Esophagus (tissue), 2 donors: ENCODE measurements at regions not wholly inside any gene's neighbourhood (a gene's known extent, or its start where the extent isn't known, plus 50 kb on each side); places are given as distances from the start of the nearest gene placed in this dataset.
A peak's percentile ranks its signal among the peaks of the same experiment; 100 is the strongest.
"Not testable (repeated sequence)": the region's sequence is repeated elsewhere in the genome, so short reads cannot be mapped to it uniquely, and the experiment has no call there.

Experiments
- H3K27ac ChIP-seq, 2 donors: one replicate each; pipeline ENCODE4 v1.5.1; 2013; ENCODE audit warnings: low read depth in 2 of 2, mild to moderate bottlenecking in 2 of 2, inconsistent platforms in 1 of 2, low read length in 1 of 2, moderate library complexity in 1 of 2
- H3K27me3 ChIP-seq, 2 donors: one replicate each; pipeline ENCODE4 v1.6.1; 2013; ENCODE audit warnings: low read length in 2 of 2, control low read depth in 1 of 2, mild to moderate bottlenecking in 1 of 2; ENCODE audit not compliant: insufficient read depth in 2 of 2, control insufficient read depth in 1 of 2
- H3K36me3 ChIP-seq, 2 donors: one replicate each; pipeline ENCODE4 v1.6.1; 2013; ENCODE audit warnings: low read length in 1 of 2; ENCODE audit not compliant: control insufficient read depth in 2 of 2, insufficient read depth in 2 of 2
- H3K4me1 ChIP-seq, 2 donors: one replicate each; pipeline ENCODE4 v1.6.1; 2013; ENCODE audit warnings: low read length in 1 of 2; ENCODE audit not compliant: control insufficient read depth in 2 of 2, insufficient read depth in 2 of 2
- H3K4me3 ChIP-seq, 2 donors: one replicate each; pipeline ENCODE4 v1.5.1; 2013; ENCODE audit warnings: low read length in 2 of 2, mild to moderate bottlenecking in 2 of 2, low read depth in 1 of 2, moderate library complexity in 1 of 2
- H3K9me3 ChIP-seq, 2 donors: one replicate each; pipeline ENCODE4 v1.6.1; 2013; ENCODE audit warnings: mild to moderate bottlenecking in 2 of 2, low read depth in 1 of 2, low read length in 1 of 2, moderate library complexity in 1 of 2; ENCODE audit not compliant: control insufficient read depth in 2 of 2, insufficient read depth in 1 of 2
- WGBS, 2 donors: extraction: QIAGEN DNeasy Blood & Tissue Kit; methylation state at CpG; one replicate each; pipeline ENCODE4 v1.1.7; 2013; 5-methylcytosine and 5-hydroxymethylcytosine counted together
- donor health status: healthy with polysubstance abuse.
- donor health status: Bipolar disorder and iron deficiency.

GRCh38 chr21:28687586-28687985 is 305.1 kb downstream of the LTN1 start:
- no peaks in the 10 kb centered on the region for H3K9me3 ChIP-seq
- H3K27me3 ChIP-seq = no peaks in the 10 kb centered on the region
- no peaks in the 10 kb centered on the region for H3K4me1 ChIP-seq
- no peaks in the 10 kb centered on the region for H3K36me3 ChIP-seq
- H3K4me3 ChIP-seq = no peak overlapping the region
- no peak overlapping the region for H3K27ac ChIP-seq
- 46 to 70% methylated on average over 1 of the region's 1 CpG for WGBS, 2 donors

- H3K4me3 ChIP-seq = no peak overlapping the region
- no peaks in the 10 kb centered on the region for H3K9me3 ChIP-seq
- WGBS, 2 donors = 60 to 66% methylated on average over 6 of the region's 6 CpGs
- no peaks in the 10 kb centered on the region for H3K27me3 ChIP-seq
- H3K4me1 ChIP-seq = no peaks in the 10 kb centered on the region
- no peak overlapping the region for H3K27ac ChIP-seq
- H3K36me3 ChIP-seq = no peaks in the 10 kb centered on the region
These were observed 308.5 kb downstream of the LTN1 start for GRCh38 chr21:28683982-28684752.

- WGBS, 2 donors = 94 to 97% methylated on average over 3 of the region's 3 CpGs
- not testable (repeated sequence) for H3K9me3 ChIP-seq, H3K27ac ChIP-seq, H3K4me3 ChIP-seq, H3K27me3 ChIP-seq, H3K36me3 ChIP-seq, H3K4me1 ChIP-seq
These were observed 309.8 kb downstream of the LTN1 start for GRCh38 chr21:28682884-28683283.

- not testable (repeated sequence) for H3K4me1 ChIP-seq
- 92 to 95% methylated on average over 13 of the region's 13 CpGs for WGBS, 2 donors
These were observed 315.6 kb downstream of the LTN1 start for GRCh38 chr21:28677096-28677495.

GRCh38 chr21:28675331-28676041 is 317.2 kb downstream of the LTN1 start:
- Histone ChIP-seq H3K9me3 (no peaks in the 10 kb centered on the region), H3K36me3 (no peaks in the 10 kb centered on the region), H3K4me3 (no peak overlapping the region), H3K27me3 (no peaks in the 10 kb centered on the region), H3K4me1 (no peaks in the 10 kb centered on the region), H3K27ac (peak overlapping the region; percentile 78 to 81)
- 19 to 50% methylated on average over 4 of the region's 4 CpGs for WGBS, 2 donors

More at GRCh38 chr21:28677096-28677495, 315.6 kb downstream of the LTN1 start:
- not testable (repeated sequence) for H3K36me3 ChIP-seq, H3K27me3 ChIP-seq, H3K9me3 ChIP-seq, H3K4me3 ChIP-seq, H3K27ac ChIP-seq

GRCh38 chr21:28674763-28675162 is 317.9 kb downstream of the LTN1 start:
- H3K4me1 ChIP-seq = no peaks in the 10 kb centered on the region
- H3K9me3 ChIP-seq = no peaks in the 10 kb centered on the region
- H3K27ac ChIP-seq = peak overlapping the region; percentile 72 to 78
- no peaks in the 10 kb centered on the region for H3K36me3 ChIP-seq
- no peak overlapping the region for H3K4me3 ChIP-seq
- H3K27me3 ChIP-seq = no peaks in the 10 kb centered on the region
- WGBS, 2 donors = 36 to 72% methylated on average over 2 of the region's 2 CpGs

- Histone ChIP-seq H3K9me3 (no peaks in the 10 kb centered on the region), H3K4me1 (peaks cover 0 to 4% of the 10 kb centered on the region in 2 donors), H3K36me3 (no peaks in the 10 kb centered on the region), H3K27me3 (no peaks in the 10 kb centered on the region), H3K27ac (no peak overlapping the region), H3K4me3 (no peak overlapping the region)
- 66 to 72% methylated on average over 7 of the region's 7 CpGs for WGBS, 2 donors
These were observed 321.0 kb downstream of the LTN1 start for GRCh38 chr21:28671549-28672195.

- 88 to 90% methylated on average over 3 of the region's 3 CpGs for WGBS, 2 donors
- Histone ChIP-seq H3K36me3 (no peaks in the 10 kb centered on the region), H3K27ac (no peak overlapping the region)
These were observed 322.6 kb downstream of the LTN1 start for GRCh38 chr21:28669971-28670653.

GRCh38 chr21:28669321-28669720 is 323.4 kb downstream of the LTN1 start:
- WGBS, 2 donors = 62 to 68% methylated on average over 2 of the region's 2 CpGs
- Histone ChIP-seq H3K27ac (no peak overlapping the region), H3K4me3 (no peak overlapping the region), H3K9me3 (no peaks in the 10 kb centered on the region), H3K36me3 (no peaks in the 10 kb centered on the region), H3K27me3 (no peaks in the 10 kb centered on the region), H3K4me1 (peaks cover 0 to 4% of the 10 kb centered on the region in 2 donors)

More at GRCh38 chr21:28669971-28670653, 322.6 kb downstream of the LTN1 start:
- peaks cover 0 to 4% of the 10 kb centered on the region in 2 donors for H3K4me1 ChIP-seq
- no peaks in the 10 kb centered on the region for H3K27me3 ChIP-seq
- no peaks in the 10 kb centered on the region for H3K9me3 ChIP-seq
- no peak overlapping the region for H3K4me3 ChIP-seq
